NCI-H345 treated with DMSO at 0.1 percent for 48 hours (cell line): ENCODE measurements at regions not wholly inside any gene's neighbourhood (a gene's known extent, or its start where the extent isn't known, plus 50 kb on each side); places are given as distances from the start of the nearest gene placed in this dataset.

Experiments
- DNase-seq: peaks from one replicate; lab custom pipeline; 2025; ENCODE audit not compliant: unreplicated experiment; lab: John Stamatoyannopoulos, UW

DNA sequence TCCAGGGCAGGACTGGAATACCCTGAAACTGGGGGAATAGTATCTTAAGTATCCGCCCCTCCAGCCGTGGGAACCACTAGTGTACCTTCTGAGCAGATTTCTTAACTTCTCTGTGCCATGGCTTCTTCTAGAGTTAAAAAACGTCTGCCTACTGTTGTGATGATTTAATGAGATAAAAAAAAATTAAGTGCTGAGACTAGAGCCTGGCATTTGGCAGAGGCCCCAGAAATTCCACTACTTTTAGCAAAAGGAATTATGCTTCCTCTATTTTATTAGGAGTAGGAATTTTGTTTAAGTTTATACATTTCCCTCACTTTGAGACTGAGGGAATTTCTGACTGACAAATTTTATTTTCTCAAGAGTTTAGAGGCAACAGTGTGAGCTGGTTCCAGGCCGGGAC, 371.2 kb upstream of the B3GAT1 start:
- no peak for DNase-seq

- no peak for DNase-seq
Observed at GRCh38 chr11:134781380-134781866, 369.4 kb upstream of the B3GAT1 start.

DNA sequence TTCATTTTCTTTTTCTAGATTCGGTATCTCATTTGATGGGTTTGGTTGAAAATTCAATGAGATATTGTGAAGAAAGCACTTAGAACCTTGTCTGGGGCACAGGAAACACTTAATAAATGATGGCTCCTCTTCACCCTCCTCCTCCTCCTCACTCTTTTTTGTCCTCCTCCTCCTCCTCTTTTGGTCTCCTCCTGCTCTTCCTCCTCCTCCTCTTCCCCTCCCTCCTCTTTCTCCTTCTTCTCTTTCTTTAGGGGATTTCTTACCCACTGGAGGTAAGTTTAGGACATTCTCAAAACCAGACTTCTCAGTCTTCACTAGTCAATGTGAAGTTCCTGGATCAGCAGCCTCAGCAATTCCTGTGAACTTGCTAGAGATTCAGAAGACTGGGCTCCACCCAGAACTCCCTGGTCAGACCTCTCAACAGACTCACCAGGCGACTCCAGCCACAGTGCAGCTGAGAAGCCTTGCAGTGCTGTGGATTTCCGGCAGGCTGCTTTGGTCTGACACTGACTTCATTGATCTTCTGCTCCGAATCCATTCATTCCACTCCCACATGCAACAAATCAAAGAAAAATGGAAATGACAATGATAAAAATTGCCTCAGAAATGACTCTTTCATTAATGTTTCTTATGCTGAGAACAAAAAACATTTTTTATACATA, 368.6 kb upstream of the B3GAT1 start:
- DNase-seq, result no peak

GRCh38 chr11:134779179-134779578, 367.1 kb upstream of the B3GAT1 start:
- no peak for DNase-seq

GRCh38 chr11:134768463-134768862, 356.4 kb upstream of the B3GAT1 start:
- DNase-seq, result no peak

- no peak for DNase-seq
Observed at GRCh38 chr11:134765565-134765964, 353.5 kb upstream of the B3GAT1 start.

DNA sequence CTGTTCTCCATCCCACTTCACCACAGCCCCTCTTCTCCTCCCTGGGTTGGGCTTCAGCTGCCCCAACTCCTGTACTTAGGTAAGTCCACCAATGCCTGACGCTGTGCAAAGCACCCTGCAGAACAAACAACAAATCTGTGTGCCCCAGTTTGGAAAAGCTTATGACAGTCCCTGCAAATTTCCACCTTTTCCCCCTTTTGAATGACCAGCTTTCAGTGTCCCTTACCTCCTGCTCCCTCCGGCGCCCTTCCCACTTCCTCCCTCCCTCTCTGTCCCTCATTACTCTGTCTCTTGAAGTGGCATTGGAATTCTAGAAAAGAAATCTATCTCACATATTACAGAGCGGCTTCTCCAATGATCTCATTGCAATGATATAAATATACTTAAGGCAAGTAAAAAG, 352.9 kb upstream of the B3GAT1 start:
- DNase-seq, result no peak

GRCh38 chr11:134764367-134764766, 352.3 kb upstream of the B3GAT1 start:
- DNase-seq, result no peak

DNA sequence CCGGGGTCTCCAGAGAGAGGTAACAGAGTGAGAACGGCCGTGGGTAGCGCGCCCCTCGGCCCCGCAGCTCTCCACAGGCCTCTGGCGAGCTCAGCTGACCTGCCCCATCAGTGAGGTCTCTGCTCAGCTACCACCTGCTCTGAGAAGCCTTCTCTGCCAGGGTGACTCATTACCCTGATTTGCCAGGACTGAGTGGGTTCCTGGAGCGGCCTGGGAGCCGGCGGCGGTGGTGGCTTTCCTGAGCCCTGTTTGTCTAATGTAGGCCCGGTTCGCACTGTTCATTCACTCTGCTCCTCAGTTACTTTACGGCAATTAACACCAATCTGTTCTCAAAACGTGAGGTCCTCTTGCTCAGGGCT, 351.0 kb upstream of the B3GAT1 start:
- no peak for DNase-seq

GRCh38 chr11:134762248-134763029, 350.4 kb upstream of the B3GAT1 start:
- no peak for DNase-seq

DNA sequence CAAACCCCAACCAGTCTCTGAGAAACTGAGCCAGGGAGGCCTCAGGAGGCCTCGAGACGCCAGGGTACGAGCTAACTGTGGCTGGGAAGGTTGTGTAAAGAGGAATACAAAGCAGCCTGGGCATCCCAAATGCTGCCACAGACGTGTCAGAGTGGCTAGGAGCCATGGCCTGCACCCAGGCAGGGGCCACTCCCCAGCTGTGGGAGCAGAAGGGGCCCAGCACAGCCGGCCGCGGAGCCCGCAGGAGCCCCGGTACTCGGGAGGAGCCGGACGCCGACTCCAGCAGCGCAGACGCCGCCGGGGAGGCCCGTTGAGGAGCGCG, 349.8 kb upstream of the B3GAT1 start:
- no peak for DNase-seq

GRCh38 chr11:134761386-134761785, 349.3 kb upstream of the B3GAT1 start:
- DNase-seq, result no peak

GRCh38 chr11:134760957-134761356, 348.9 kb upstream of the B3GAT1 start:
- no peak for DNase-seq

DNA sequence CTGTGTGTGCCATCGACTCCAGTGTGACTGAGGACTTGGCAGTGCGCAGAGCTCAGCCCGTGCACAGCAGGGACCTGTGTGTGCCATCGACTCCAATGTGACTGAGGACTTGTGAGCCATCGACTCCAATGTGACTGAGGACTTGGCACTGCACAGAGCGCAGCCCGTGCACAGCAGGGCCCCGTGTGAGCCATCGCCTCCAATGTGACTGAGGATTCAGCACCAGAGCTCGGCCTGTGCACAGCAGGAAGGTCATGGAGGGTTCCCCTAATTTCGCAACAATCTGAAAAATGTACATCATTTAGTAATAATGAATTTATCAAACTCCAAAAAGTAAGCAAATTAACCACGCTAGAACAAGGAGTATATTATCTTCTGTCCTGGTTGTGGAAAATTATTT, 348.3 kb upstream of the B3GAT1 start:
- no peak for DNase-seq

- DNase-seq, result no peak
Observed at GRCh38 chr11:134759855-134760254, 347.8 kb upstream of the B3GAT1 start.

GRCh38 chr11:134759274-134759673, 347.2 kb upstream of the B3GAT1 start:
- DNase-seq, result no peak

DNA sequence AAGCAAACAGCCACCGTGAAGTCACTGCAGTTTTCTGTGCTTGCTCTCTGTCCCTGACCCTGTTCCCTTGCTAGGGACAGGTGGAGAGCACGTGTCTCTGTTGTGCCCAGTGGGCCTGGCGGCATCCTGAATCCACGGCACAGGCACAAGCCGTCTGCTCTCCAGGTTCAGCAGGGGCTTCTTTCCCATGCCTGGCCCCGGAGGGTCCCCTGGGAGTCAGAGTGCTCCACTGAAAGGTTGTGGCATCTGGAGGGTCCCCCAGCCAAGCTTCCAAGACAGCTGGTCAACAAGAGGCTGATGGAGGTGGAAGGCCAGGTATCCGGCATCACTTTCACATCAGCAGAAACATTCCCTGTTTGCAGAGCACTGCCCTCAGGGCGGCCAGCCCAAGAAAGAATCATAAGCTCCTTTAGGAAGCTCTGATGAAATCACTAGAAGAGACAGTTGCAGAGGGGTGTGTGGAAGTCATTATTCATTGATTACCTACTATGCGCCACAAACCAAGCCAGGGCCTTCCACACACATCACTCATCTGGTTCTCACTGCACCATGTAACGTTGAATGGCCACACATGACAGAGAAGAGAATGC, 346.4 kb upstream of the B3GAT1 start:
- no peak for DNase-seq

GRCh38 chr11:134757633-134758032, 345.6 kb upstream of the B3GAT1 start:
- no peak for DNase-seq

- no peak for DNase-seq
Observed at GRCh38 chr11:134756811-134757540, 344.9 kb upstream of the B3GAT1 start.

- DNase-seq, result no peak
Observed at GRCh38 chr11:134755535-134755934, 343.5 kb upstream of the B3GAT1 start.

GRCh38 chr11:134754521-134755198, 342.6 kb upstream of the B3GAT1 start:
- DNase-seq, result no peak
